ENCODE measurements at regions not wholly inside any gene's neighbourhood (a gene's known extent, or its start where the extent isn't known, plus 50 kb on each side); places are given as distances from the start of the nearest gene placed in this dataset.
"Not testable (repeated sequence)": the region's sequence is repeated elsewhere in the genome, so short reads cannot be mapped to it uniquely, and the experiment has no call there.

DNA sequence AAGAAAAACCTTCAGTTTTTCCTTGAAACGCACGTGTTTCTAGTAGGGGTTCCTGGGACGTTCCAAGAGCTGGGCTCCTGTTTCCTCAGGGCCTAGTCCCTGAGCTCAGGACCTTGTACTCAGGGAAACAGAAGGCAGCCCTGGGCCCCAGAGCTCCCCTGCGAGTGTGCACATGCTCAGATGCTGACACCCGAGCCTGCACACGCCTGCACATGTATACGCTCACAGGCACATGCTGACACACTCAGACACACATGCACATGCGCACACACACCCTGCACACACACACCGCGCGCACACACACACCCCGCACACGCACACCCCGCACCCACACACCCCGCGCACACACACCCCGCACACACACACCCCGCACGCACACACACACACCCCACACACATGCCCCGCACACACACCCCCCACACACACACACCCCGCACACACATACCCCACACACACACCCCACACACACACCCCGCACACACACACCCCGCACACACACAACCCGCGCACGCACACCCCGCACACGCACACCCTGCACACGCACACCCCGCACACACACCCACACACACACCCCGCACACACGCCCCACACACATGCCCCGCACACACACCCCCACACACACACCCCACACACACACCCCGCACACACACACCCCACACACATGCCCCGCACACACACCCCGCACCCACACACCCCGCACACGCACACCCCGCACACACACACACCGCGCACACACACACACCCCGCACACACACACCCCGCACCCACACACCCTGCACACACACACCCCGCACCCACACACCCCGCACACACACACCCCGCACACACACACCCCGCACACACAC, 52.2 kb downstream of the CALML3 start:
- peak; percentile 22 for DNase-seq

DNA sequence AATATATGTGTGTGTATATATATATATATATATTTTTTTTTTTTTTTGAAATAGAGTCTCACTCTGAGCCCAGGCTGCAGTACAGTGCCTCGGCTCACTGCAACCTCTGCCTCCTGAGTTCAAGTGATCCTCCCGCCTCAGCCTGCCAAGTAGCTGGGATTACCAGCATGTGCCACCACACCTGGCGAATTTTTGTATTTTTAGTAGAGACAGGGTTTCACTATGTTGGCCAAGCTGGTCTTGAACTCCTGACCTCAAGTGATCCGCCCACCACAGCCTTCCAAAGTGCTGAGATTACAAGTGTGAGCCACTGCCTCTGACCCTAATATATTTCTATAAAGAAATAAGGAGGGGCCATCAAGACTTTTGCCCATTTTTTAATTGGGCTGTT, 55.3 kb downstream of the CALML3 start:
- DNase-seq = not testable (repeated sequence)

DNA sequence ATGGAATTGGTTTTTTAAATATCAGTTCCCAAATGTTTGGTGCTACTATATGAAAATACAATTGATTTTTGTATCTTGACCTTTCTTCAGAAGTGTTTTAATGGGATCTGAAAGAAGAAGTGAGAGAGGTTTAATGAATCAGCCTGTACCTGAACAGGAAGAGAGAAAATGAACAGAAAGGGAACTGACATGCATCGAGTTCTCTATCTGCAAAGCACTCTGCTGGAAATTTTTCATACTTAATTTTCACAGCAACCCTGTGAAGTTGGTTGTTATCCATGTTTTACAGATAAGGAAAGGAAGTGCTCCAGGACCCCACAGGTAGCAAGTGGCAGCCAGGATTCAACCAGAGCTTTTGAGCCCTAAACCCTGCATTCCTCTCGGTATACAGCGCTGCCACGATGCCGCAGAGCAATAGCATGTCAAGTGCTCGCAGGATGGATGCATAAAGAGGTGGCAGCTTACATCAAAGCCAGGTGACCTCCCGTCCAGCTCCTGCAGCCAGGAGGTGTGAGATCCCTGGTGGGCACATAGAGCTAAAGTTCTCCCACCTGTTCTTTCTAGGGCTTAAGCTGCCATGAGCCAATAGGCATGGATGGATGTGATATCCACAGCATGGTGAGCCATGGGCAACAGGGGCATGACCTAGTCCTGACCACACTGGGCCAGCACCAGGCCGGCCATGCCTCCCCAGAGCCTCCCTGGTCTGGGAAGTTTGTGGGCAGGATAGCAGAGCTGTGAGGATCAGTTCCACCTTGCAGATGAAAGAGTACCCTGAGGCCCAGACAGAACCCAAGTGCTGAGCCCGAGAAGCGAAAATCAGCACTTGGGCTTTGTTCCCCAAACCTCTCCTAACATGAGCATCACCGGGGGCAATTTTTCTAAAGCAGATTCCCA, 57.2 kb downstream of the CALML3 start:
- no peak for DNase-seq

DNA sequence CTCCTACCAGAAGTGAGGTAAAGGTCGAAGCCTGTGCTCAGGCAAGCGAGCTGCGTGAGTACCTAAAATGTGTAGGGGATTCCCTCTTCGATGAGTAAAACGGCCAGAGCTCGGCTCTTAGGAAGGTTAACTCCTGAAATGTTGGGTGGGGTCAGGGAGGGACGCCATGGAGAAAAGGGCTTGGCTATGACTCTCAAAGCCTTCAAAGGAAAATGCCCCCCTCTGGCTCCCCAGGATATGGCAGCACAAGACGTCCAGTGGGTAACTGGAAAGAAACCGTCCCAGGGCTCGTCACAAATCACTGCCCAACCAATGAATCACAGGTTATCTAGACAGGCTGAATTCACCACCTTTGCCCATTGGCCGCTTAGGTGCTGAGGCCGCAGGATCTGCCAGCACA, 58.0 kb downstream of the CALML3 start:
- DNase-seq = no peak

DNA sequence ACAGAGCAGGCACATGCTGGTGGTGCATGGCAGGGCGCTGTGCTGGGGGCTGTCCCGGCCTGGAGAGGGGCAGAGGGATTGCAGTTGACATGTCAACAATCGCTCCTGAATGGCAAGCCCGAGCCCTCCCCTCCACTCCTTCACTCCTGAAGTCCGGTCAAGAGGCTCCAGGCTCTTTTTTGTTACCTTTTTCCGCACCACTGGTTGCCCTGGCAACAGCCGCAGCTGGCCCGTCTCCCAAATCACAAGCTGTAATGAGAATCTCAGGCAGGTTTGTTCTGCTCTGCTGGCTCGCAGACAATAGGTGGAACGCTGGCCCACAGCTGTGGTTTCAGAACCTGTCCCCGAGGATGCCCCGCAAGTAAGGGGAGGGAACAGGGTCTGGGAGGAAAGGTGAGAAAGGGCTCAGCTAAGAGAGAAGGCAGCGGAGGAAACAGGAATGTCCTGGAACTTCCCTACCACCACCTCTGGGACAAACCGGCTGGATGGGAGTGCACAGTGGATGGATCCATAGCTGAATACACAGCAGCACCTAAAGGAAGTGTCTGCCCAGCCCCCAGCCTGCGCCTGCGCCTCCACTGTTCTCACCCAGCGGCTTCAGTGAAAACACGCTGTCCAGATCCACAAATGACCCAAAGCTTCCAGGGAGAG, 58.9 kb downstream of the CALML3 start:
- no peak for DNase-seq

DNA sequence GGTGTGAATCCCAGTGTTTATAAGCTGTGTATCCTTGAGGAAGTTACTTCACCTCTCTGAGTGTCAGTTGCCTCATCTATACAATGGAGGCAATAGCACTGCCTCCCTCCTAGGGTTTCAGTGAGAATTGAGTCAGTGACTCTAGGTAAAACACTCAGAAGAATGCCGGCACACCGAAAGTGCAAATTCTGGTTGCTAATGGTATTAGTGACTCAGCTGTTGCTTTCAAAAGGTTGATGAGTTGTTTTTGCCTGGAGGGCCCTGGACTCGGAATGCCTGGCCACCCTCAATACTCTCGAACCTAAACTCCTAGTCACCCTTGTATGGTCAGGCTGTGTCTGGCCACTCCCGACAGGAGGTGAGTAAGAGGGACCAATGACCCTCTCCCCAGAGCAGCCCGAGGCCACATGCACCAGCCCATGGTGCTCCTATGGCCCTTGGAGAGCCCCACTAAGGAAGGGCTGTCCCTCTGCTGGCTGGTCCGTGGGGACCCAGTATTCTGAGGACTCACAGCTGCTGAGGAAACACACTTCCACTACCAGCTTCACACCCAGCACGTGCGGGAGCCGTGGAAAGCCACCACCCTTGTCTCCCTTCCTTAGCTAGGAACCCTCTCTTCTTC, 60.2 kb downstream of the CALML3 start:
- DNase-seq = peak; percentile 92

DNA sequence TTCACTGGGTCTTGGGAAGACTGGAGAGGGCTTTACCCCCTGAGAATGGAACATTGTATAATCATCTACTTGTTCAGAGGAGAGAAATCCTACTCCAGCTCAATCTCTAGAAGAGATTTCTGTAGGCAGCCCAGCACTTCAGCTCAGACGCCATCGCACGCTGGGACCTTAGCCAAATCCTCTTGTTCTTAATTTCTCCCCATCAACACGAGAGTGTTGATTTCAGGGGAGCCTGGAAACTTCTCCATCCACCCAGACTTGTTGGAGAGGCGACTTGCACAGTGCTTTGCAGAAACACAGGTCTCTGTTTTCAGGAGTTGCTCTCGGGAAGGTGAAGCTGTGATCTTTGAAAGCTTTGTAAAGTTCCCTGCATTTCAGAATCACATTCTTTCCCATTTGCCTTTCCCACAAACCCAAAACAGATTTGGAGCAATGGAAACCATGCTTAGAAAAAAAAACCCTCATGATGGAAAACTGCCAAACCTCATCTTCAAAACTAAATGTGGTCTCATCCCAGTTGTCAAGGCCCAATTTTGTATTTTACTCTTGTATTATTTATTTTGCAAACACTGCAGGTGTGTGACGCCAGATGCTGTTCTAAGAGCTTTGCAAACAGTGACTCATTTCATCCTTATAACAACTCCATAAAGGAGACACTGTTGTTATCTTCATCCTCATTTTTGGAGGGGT, 60.9 kb downstream of the CALML3 start:
- peak; percentile 44 for DNase-seq

DNA sequence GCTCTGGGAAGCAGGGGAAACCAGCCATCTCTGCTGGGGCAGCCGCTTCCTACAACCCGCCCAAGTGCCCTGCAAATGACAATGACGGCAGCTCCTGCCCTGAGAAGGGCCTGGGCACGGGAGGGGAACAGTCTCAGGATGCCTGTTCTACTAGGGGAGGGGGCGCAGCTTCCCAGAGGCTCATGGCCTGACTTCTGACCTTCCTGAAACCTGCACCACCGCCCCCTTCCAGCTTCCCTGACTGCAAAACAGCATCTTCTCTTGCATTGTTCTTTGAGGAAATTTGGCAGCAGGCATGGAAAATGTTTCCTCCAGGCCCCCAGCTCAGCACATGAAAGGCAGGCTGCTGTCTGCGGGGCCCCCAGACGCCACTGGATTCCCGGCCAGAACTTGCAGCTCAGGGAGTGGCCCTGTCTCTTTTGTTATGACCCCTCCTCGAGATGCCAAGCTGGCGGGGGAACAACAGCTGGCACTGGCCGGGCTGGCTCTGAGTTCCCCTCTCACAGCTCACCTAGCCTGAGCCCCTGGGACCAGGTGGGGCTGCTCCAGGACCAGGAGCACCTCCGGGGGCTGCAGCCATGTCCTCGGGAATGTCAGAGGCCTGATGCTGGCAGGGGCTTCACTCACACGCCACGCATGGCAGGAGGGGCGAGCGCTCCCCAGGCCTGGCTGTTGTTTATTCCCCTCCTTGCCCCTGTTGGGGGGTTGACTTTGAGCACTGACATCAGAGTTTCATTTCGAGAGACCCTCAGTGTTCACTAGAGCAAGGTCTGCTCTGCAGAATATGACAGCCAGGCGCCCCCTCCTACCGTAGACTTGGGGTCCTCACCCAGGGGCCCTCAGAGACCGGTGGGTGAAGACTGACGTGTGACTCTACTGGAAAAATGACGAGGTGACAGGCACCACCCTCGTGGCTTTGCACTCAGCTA, 62.7 kb downstream of the CALML3 start:
- DNase-seq = no peak

DNA sequence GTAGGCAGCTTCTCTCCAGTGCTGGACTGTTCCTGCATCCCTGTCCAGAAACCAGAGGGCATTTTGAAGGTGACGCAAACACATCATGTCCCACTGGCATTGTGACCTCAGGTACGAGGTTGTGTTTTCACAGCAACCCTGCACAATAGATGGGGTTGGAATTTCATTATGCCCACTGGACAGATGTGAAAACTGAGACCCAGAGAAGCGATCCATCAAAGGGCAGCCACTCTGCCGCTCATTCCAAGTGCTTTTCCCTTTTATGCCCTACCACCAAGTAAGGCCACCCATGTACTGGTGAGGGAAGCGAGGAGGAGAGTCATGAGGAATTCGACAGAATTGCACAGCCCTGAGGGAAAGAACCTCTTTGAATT, 63.3 kb downstream of the CALML3 start:
- no peak for DNase-seq

DNA sequence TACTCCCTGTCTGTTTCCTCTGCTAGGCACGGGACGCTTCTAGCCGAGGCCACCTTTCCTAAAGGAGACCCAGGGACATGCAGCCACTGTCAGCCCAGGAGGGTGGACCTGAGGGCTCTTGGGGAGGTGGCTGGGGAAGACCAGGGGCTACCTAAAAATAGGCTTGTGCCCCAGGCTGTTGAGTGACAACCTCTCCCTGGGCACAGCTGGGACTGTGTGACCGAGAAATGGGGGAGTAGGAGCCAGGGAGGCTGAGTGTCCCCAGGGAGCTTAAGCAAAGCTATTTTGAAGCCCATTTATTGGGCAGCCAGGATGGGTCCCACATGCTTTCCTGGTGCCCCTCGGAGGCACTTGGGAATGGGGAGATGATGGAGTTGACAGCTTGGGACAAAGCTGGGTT, 63.8 kb downstream of the CALML3 start:
- no peak for DNase-seq

Data from fibroblast of skin of back (primary cell).